ENCODE measurements at regions not wholly inside any gene's neighbourhood (a gene's known extent, or its start where the extent isn't known, plus 50 kb on each side); places are given as distances from the start of the nearest gene placed in this dataset.

- Histone ChIP-seq H2AFZ (ENCODE audit: low read length) (no peak overlapping the region), H3K9ac (ENCODE audit: low read depth, low read length, poor library complexity, severe bottlenecking) (no peak overlapping the region), H4K20me1 (ENCODE audit: insufficient read depth, low read length, poor library complexity, severe bottlenecking) (no peaks in the 10 kb centered on the region), H3K27me3 (ENCODE audit: insufficient read depth, low read length, poor library complexity, severe bottlenecking) (no peaks in the 10 kb centered on the region), H3K79me2 (ENCODE audit: insufficient read depth, low read length) (no peaks in the 10 kb centered on the region), H3K36me3 (ENCODE audit: insufficient read depth, low read length) (no peaks in the 10 kb centered on the region), H3K9me3 (ENCODE audit: insufficient read depth, low read depth, low read length) (no peaks in the 10 kb centered on the region; the same call in 1 of the 2 replicates), H3K4me1 (ENCODE audit: insufficient read depth, low read length, poor library complexity, severe bottlenecking) (no peaks in the 10 kb centered on the region), H3K9me2 (replicated peaks; ENCODE audit: low read depth, low read length) (no peaks in the 10 kb centered on the region), H3K4me3 (ENCODE audit: low read length, poor library complexity, severe bottlenecking) (no peak overlapping the region), H3F3A (ENCODE audit: low read depth) (no peaks in the 10 kb centered on the region), H3K4me2 (ENCODE audit: low read depth, low read length, poor library complexity, severe bottlenecking) (no peak overlapping the region)
- TF ChIP-seq EZH2phosphoT487 (IDR thresholded peaks at IDR 0.05; ENCODE audit: borderline replicate concordance): no peak
- TF ChIP-seq CTCF (conservative IDR thresholded peaks at IDR 0.05; ENCODE audit: low read length): no peak
Measured at GRCh38 chr7:15862016-15862780, 175.7 kb upstream of the MEOX2 start.

- no peak for TF ChIP-seq CTCF (conservative IDR thresholded peaks at IDR 0.05; ENCODE audit: low read length)
- TF ChIP-seq EZH2phosphoT487 (IDR thresholded peaks at IDR 0.05; ENCODE audit: borderline replicate concordance): no peak
- H3K4me2 ChIP-seq (ENCODE audit: low read depth, low read length, poor library complexity, severe bottlenecking): no peak overlapping the region
- no peaks in the 10 kb centered on the region for H3K4me1 ChIP-seq (ENCODE audit: insufficient read depth, low read length, poor library complexity, severe bottlenecking)
- no peaks in the 10 kb centered on the region for H3K36me3 ChIP-seq (ENCODE audit: insufficient read depth, low read length)
- no peak overlapping the region for H3K9ac ChIP-seq (ENCODE audit: low read depth, low read length, poor library complexity, severe bottlenecking)
- no peaks in the 10 kb centered on the region for H3K9me2 ChIP-seq (replicated peaks; ENCODE audit: low read depth, low read length)
- H3K27me3 ChIP-seq (ENCODE audit: insufficient read depth, low read length, poor library complexity, severe bottlenecking): no peaks in the 10 kb centered on the region
- no peaks in the 10 kb centered on the region; the same call in 1 of the 2 replicates for H3K9me3 ChIP-seq (ENCODE audit: insufficient read depth, low read depth, low read length)
- H3K79me2 ChIP-seq (ENCODE audit: insufficient read depth, low read length): no peaks in the 10 kb centered on the region
- H3K4me3 ChIP-seq (ENCODE audit: low read length, poor library complexity, severe bottlenecking): no peak overlapping the region
- H3F3A ChIP-seq (ENCODE audit: low read depth): no peaks in the 10 kb centered on the region
- H2AFZ ChIP-seq (ENCODE audit: low read length): no peak overlapping the region
- no peaks in the 10 kb centered on the region for H4K20me1 ChIP-seq (ENCODE audit: insufficient read depth, low read length, poor library complexity, severe bottlenecking)
Measured at GRCh38 chr7:15860264-15860949, 173.9 kb upstream of the MEOX2 start.

GRCh38 chr7:15857026-15857425 lies 170.5 kb upstream of the MEOX2 start:
- no peak overlapping the region for H3K4me2 ChIP-seq (ENCODE audit: low read depth, low read length, poor library complexity, severe bottlenecking)
- no peaks in the 10 kb centered on the region for H3K27me3 ChIP-seq (ENCODE audit: insufficient read depth, low read length, poor library complexity, severe bottlenecking)
- no peaks in the 10 kb centered on the region for H3K4me1 ChIP-seq (ENCODE audit: insufficient read depth, low read length, poor library complexity, severe bottlenecking)
- TF ChIP-seq CTCF (conservative IDR thresholded peaks at IDR 0.05; ENCODE audit: low read length) (no peak), EZH2phosphoT487 (IDR thresholded peaks at IDR 0.05; ENCODE audit: borderline replicate concordance) (no peak)
- H3K9me3 ChIP-seq (ENCODE audit: insufficient read depth, low read depth, low read length): no peaks in the 10 kb centered on the region; the same call in 1 of the 2 replicates
- no peak overlapping the region for H3K9ac ChIP-seq (ENCODE audit: low read depth, low read length, poor library complexity, severe bottlenecking)
- no peaks in the 10 kb centered on the region for H4K20me1 ChIP-seq (ENCODE audit: insufficient read depth, low read length, poor library complexity, severe bottlenecking)
- H3K36me3 ChIP-seq (ENCODE audit: insufficient read depth, low read length): no peaks in the 10 kb centered on the region
- H2AFZ ChIP-seq (ENCODE audit: low read length): no peak overlapping the region
- H3F3A ChIP-seq (ENCODE audit: low read depth): no peaks in the 10 kb centered on the region
- H3K79me2 ChIP-seq (ENCODE audit: insufficient read depth, low read length): no peaks in the 10 kb centered on the region
- H3K9me2 ChIP-seq (replicated peaks; ENCODE audit: low read depth, low read length): no peaks in the 10 kb centered on the region
- no peak overlapping the region for H3K4me3 ChIP-seq (ENCODE audit: low read length, poor library complexity, severe bottlenecking)
